Large intestine (tissue), 3 donors: ENCODE measurements at regions not wholly inside any gene's neighbourhood (a gene's known extent, or its start where the extent isn't known, plus 50 kb on each side); places are given as distances from the start of the nearest gene placed in this dataset.

Experiments used
- DNase-seq, 2 donors: peaks; one replicate each; pipeline versions ENCODE4 v3.0.0 to v3.0.0-alpha.2; 2013
- H3K27ac ChIP-seq: one replicate; pipeline ENCODE4 v1.5.1; 2013; ENCODE audit warnings: low read length
- H3K27me3 ChIP-seq: 2 replicates; pipeline ENCODE4 v1.6.1; 2013; ENCODE audit warnings: low read length; ENCODE audit not compliant: control insufficient read depth, insufficient read depth
- H3K36me3 ChIP-seq: 2 replicates; pipeline ENCODE4 v1.6.1; 2013; ENCODE audit warnings: low read length; ENCODE audit not compliant: control insufficient read depth, insufficient read depth
- H3K4me1 ChIP-seq: one replicate; pipeline ENCODE4 v1.6.1; 2013; ENCODE audit warnings: low read length; ENCODE audit not compliant: control insufficient read depth, insufficient read depth
- H3K4me3 ChIP-seq: one replicate; pipeline ENCODE4 v1.5.1; 2013; ENCODE audit warnings: low read length
- H3K9me3 ChIP-seq: one replicate; pipeline ENCODE4 v1.6.1; 2013; ENCODE audit warnings: mild to moderate bottlenecking, low read depth, low read length, moderate library complexity; ENCODE audit not compliant: control insufficient read depth
- WGBS: methylation state at CpG from one replicate; pipeline ENCODE4 v1.1.5; 2013; ENCODE audit warnings: low lambda C conversion rate; ENCODE audit not compliant: insufficient coverage; 5-methylcytosine and 5-hydroxymethylcytosine counted together

- no CpG with 5 or more reads among the region's 2 CpGs for WGBS
- no peaks in the 10 kb centered on the region for H3K36me3 ChIP-seq
These were observed 128.1 kb downstream of the KCNJ2 start for GRCh38 chr17:70297397-70297796.

GRCh38 chr17:70298929-70299531 lies 129.7 kb downstream of the KCNJ2 start:
- no peak overlapping the region for H3K27ac ChIP-seq
- WGBS = 91% methylated on average over 6 of the region's 8 CpGs
- DNase-seq = no peak

More at GRCh38 chr17:70297397-70297796, 128.1 kb downstream of the KCNJ2 start:
- Histone ChIP-seq H3K27ac (no peak overlapping the region), H3K4me3 (no peak overlapping the region), H3K27me3 (no peaks in the 10 kb centered on the region), H3K4me1 (no peaks in the 10 kb centered on the region), H3K9me3 (no peaks in the 10 kb centered on the region)
- no peak for DNase-seq

GRCh38 chr17:70307430-70308225 lies 138.3 kb downstream of the KCNJ2 start:
- Histone ChIP-seq H3K27me3 (no peaks in the 10 kb centered on the region), H3K36me3 (no peaks in the 10 kb centered on the region), H3K27ac (no peak overlapping the region), H3K4me3 (no peak overlapping the region), H3K4me1 (no peaks in the 10 kb centered on the region), H3K9me3 (no peaks in the 10 kb centered on the region)
- WGBS = no CpG with 5 or more reads among the region's 3 CpGs
- no peak for DNase-seq

More at GRCh38 chr17:70298929-70299531, 129.7 kb downstream of the KCNJ2 start:
- no peak overlapping the region for H3K4me3 ChIP-seq
- no peaks in the 10 kb centered on the region for H3K36me3 ChIP-seq
- no peaks in the 10 kb centered on the region for H3K27me3 ChIP-seq
- H3K4me1 ChIP-seq = no peaks in the 10 kb centered on the region
- H3K9me3 ChIP-seq = no peaks in the 10 kb centered on the region

- H3K36me3 ChIP-seq = no peaks in the 10 kb centered on the region
- H3K4me3 ChIP-seq = no peak overlapping the region
These were observed 139.3 kb downstream of the KCNJ2 start for GRCh38 chr17:70308618-70309017.

GRCh38 chr17:70310221-70310672 lies 140.9 kb downstream of the KCNJ2 start:
- no peak overlapping the region for H3K4me3 ChIP-seq
- H3K9me3 ChIP-seq = no peaks in the 10 kb centered on the region
- H3K27me3 ChIP-seq = no peaks in the 10 kb centered on the region
- H3K4me1 ChIP-seq = no peaks in the 10 kb centered on the region
- no peaks in the 10 kb centered on the region for H3K36me3 ChIP-seq
- no peak overlapping the region for H3K27ac ChIP-seq
- no peak for DNase-seq
- no CpG with 5 or more reads among the region's 4 CpGs for WGBS

More at GRCh38 chr17:70308618-70309017, 139.3 kb downstream of the KCNJ2 start:
- WGBS = no CpG with 5 or more reads among the region's 2 CpGs
- Histone ChIP-seq H3K4me1 (no peaks in the 10 kb centered on the region), H3K27ac (no peak overlapping the region), H3K27me3 (no peaks in the 10 kb centered on the region), H3K9me3 (no peaks in the 10 kb centered on the region)
- DNase-seq = no peak

GRCh38 chr17:70313086-70313852 lies 143.9 kb downstream of the KCNJ2 start:
- Histone ChIP-seq H3K4me3 (no peak overlapping the region), H3K36me3 (no peaks in the 10 kb centered on the region), H3K27me3 (no peaks in the 10 kb centered on the region), H3K4me1 (no peaks in the 10 kb centered on the region), H3K27ac (no peak overlapping the region), H3K9me3 (no peaks in the 10 kb centered on the region)
- 84% methylated on average over 8 of the region's 11 CpGs for WGBS
- no peak for DNase-seq

- no peak for DNase-seq
- Histone ChIP-seq H3K36me3 (no peaks in the 10 kb centered on the region), H3K4me3 (no peak overlapping the region), H3K9me3 (no peaks in the 10 kb centered on the region), H3K27ac (no peak overlapping the region), H3K4me1 (no peaks in the 10 kb centered on the region), H3K27me3 (no peaks in the 10 kb centered on the region)
- WGBS = 100% methylated on average over 1 of the region's 2 CpGs
These were observed 144.8 kb downstream of the KCNJ2 start for GRCh38 chr17:70314096-70314495.

DNA sequence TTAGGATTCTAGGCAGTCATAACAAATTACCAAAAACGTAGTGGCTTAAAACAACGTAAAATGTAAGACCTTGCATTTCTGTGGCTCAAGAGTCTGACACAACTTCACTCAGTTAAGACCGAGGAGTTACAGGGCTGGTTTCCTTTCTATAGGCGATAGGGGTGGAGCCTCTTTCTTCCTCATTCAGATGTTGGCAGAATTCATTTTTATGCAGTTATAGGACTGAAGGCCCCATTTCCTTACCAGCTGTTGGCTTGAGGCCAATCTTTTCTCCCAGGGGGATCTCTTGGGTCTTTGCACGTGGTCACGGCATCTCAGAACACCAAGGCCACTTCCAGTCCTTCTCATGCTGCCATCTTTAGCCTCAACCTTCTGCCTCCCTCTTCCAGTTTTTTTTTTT lies 145.2 kb downstream of the KCNJ2 start:
- Histone ChIP-seq H3K4me3 (no peak overlapping the region), H3K4me1 (no peaks in the 10 kb centered on the region), H3K27ac (no peak overlapping the region), H3K9me3 (no peaks in the 10 kb centered on the region), H3K36me3 (no peaks in the 10 kb centered on the region), H3K27me3 (no peaks in the 10 kb centered on the region)
- 94% methylated on average over 2 of the region's 6 CpGs for WGBS
- DNase-seq = no peak

DNA sequence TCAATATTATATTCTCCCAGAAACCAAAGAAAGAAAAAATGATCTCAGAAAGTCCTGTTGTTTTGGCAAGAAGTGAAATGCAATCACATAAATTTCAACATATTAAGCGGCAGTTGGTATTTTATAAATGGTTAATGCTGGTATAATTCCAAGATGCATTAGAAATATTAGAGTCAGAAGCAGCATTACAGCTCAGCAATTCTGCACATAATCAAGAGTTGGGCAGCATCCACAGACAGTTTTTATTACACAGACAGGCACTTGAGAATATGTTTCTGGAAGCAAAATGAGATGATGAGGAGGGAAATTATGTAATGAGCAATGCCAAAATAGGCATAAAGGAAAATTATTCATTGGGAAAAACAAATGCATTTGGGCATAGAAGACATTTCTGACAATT lies 148.1 kb downstream of the KCNJ2 start:
- Histone ChIP-seq H3K4me1 (no peaks in the 10 kb centered on the region), H3K27me3 (no peaks in the 10 kb centered on the region), H3K36me3 (no peaks in the 10 kb centered on the region), H3K9me3 (no peaks in the 10 kb centered on the region), H3K27ac (no peak overlapping the region), H3K4me3 (no peak overlapping the region)
- 63% methylated on average over 1 of the region's 1 CpG for WGBS
- DNase-seq = no peak

- H3K9me3 ChIP-seq = no peaks in the 10 kb centered on the region
- H3K27me3 ChIP-seq = no peaks in the 10 kb centered on the region
- H3K4me3 ChIP-seq = no peak overlapping the region
- no peaks in the 10 kb centered on the region for H3K36me3 ChIP-seq
- DNase-seq = no peak
- H3K27ac ChIP-seq = no peak overlapping the region
- no peaks in the 10 kb centered on the region for H3K4me1 ChIP-seq
- WGBS = 92% methylated on average over 2 of the region's 3 CpGs
These were observed 148.7 kb downstream of the KCNJ2 start for GRCh38 chr17:70318051-70318450.
